GM23338 (cell line): ENCODE measurements at regions not wholly inside any gene's neighbourhood (a gene's known extent, or its start where the extent isn't known, plus 50 kb on each side); places are given as distances from the start of the nearest gene placed in this dataset.

Source experiments
- ATAC-seq: fragments of 200-7000 bp; cut with Tn5 transposase; 3 replicates; pipeline ENCODE4 v1.9.1; 2020
- DNase-seq: peaks from one replicate; pipeline ENCODE4 v3.0.0-alpha.2; 2015; ENCODE audit warnings: low spot score
- H2AFZ ChIP-seq: fragments of 200-600 bp; sonication (generic); 2 replicates; pipeline ENCODE4 v1.8.0; 2016; ENCODE audit warnings: antibody characterized with exemption, mild to moderate bottlenecking, moderate library complexity
- H3F3A ChIP-seq: fragments of 200-600 bp; sonication (generic); replicated peaks from 2 replicates; pipeline ENCODE4 v1.8.0; 2017; ENCODE audit warnings: antibody characterized with exemption, mixed run types, low read depth
- H3K27ac ChIP-seq: fragments of 200-600 bp; sonication (generic); 2 replicates; pipeline ENCODE4 v1.6.1; 2016; ENCODE audit warnings: low read depth
- H3K27me3 ChIP-seq: fragments of 200-600 bp; sonication (generic); 2 replicates; pipeline ENCODE4 v1.8.0; 2016; ENCODE audit warnings: mild to moderate bottlenecking, mixed run types, moderate library complexity; ENCODE audit not compliant: insufficient read depth
- H3K36me3 ChIP-seq: fragments of 200-600 bp; sonication (generic); 2 replicates; pipeline ENCODE4 v1.8.0; 2016; ENCODE audit warnings: mild to moderate bottlenecking; ENCODE audit not compliant: insufficient read depth
- H3K4me1 ChIP-seq: fragments of 200-600 bp; sonication (generic); 2 replicates; pipeline ENCODE4 v1.8.0; 2016; ENCODE audit warnings: mild to moderate bottlenecking, moderate library complexity; ENCODE audit not compliant: insufficient read depth
- H3K4me2 ChIP-seq: fragments of 200-600 bp; sonication (generic); 2 replicates; pipeline ENCODE4 v1.7.1; 2017; ENCODE audit warnings: mixed run types
- H3K4me3 ChIP-seq: fragments of 200-600 bp; sonication (generic); 2 replicates; pipeline ENCODE4 v1.6.1; 2016; ENCODE audit warnings: mixed run types
- H3K79me2 ChIP-seq: fragments of 200-600 bp; sonication (generic); replicated peaks from 2 replicates; pipeline ENCODE4 v1.8.0; 2017; ENCODE audit warnings: mild to moderate bottlenecking; ENCODE audit not compliant: insufficient read depth
- H3K9me2 ChIP-seq: fragments of 200-600 bp; sonication (generic); 2 replicates; pipeline ENCODE4 v1.8.0; 2017; ENCODE audit not compliant: insufficient read depth
- H4K20me1 ChIP-seq: fragments of 200-600 bp; sonication (generic); replicated peaks from 2 replicates; pipeline ENCODE4 v1.8.0; 2017; ENCODE audit warnings: mild to moderate bottlenecking; ENCODE audit not compliant: insufficient read depth
- H3K27ac Mint-ChIP-seq: 2 replicates; pipeline ENCODE4 v1.8.0; 2020; ENCODE audit warnings: inconsistent platforms, mild to moderate bottlenecking, moderate library complexity, mixed read lengths
- H3K27me3 Mint-ChIP-seq: 3 replicates; pipeline ENCODE4 v1.8.0; 2022; ENCODE audit warnings: low read depth, mild to moderate bottlenecking, moderate library complexity, mixed read lengths, inconsistent platforms; ENCODE audit not compliant: insufficient read depth, poor library complexity
- H3K36me3 Mint-ChIP-seq: 3 replicates; pipeline ENCODE4 v1.8.0; 2021; ENCODE audit warnings: low read depth, mild to moderate bottlenecking, inconsistent platforms, moderate library complexity, mixed read lengths
- H3K4me1 Mint-ChIP-seq: 3 replicates; pipeline ENCODE4 v1.8.0; 2020; ENCODE audit warnings: mild to moderate bottlenecking, inconsistent platforms, mixed read lengths
- H3K4me3 Mint-ChIP-seq: 3 replicates; pipeline ENCODE4 v1.8.0; 2021; ENCODE audit warnings: moderate library complexity, mild to moderate bottlenecking, inconsistent platforms, mixed read lengths
- H3K9me3 Mint-ChIP-seq: 3 replicates; pipeline ENCODE4 v1.8.0; 2020; ENCODE audit warnings: moderate library complexity, mild to moderate bottlenecking, inconsistent platforms, mixed read lengths
- CREB1 ChIP-seq: fragments of 250-450 bp; sonication (Bioruptor Pico); IDR thresholded peaks from 2 replicates; pipeline ENCODE4 v1.5.0; 2020; ENCODE audit warnings: low read depth, mild to moderate bottlenecking, moderate library complexity
- CTCF ChIP-seq, 2 experiments: fragments of 200-600 bp in 1 of 2; sonication (generic) in 1 of 2; conservative IDR thresholded peaks; 2 replicates each; pipeline versions ENCODE4 v1.5.1 to v1.6.1; 2016 to 2017; ENCODE audit warnings: antibody characterized with exemption in 2 of 2, low read depth in 2 of 2, mild to moderate bottlenecking in 2 of 2, moderate library complexity in 1 of 2
- ETS1 ChIP-seq: IDR thresholded peaks from 2 replicates; pipeline ENCODE4 v1.6.1; 2016; ENCODE audit warnings: antibody characterized with exemption
- EZH2 ChIP-seq: fragments of 200-600 bp; sonication (generic); IDR thresholded peaks from one replicate; pipeline ENCODE4 v1.8.0; 2017; ENCODE audit warnings: antibody characterized with exemption, mild to moderate bottlenecking, low read depth; ENCODE audit not compliant: unreplicated experiment
- EZH2phosphoT487 ChIP-seq: fragments of 200-600 bp; sonication (generic); IDR thresholded peaks from one replicate; pipeline ENCODE4 v1.8.1; 2018; ENCODE audit warnings: antibody characterized with exemption; ENCODE audit not compliant: unreplicated experiment
- JUNB ChIP-seq: IDR thresholded peaks from one replicate; pipeline ENCODE4 v1.6.1; 2016; ENCODE audit warnings: antibody characterized with exemption; ENCODE audit not compliant: unreplicated experiment
- NANOG ChIP-seq: IDR thresholded peaks from 2 replicates; pipeline ENCODE4 v1.6.1; 2016; ENCODE audit warnings: antibody characterized with exemption, borderline replicate concordance
- POLR2AphosphoS5 ChIP-seq: IDR thresholded peaks from 2 replicates; pipeline ENCODE4 v1.6.1; 2016; ENCODE audit warnings: antibody characterized with exemption, low read depth
- ZNF114 ChIP-seq: fragments of 250-450 bp; sonication (Bioruptor Pico); IDR thresholded peaks from 2 replicates; pipeline ENCODE4 v1.5.0; 2020; ENCODE audit warnings: mild to moderate bottlenecking, moderate library complexity
- ZNF331 ChIP-seq: fragments of 250-450 bp; sonication (Bioruptor Pico); IDR thresholded peaks from 2 replicates; pipeline ENCODE4 v1.5.0; 2020; ENCODE audit warnings: low read depth, mild to moderate bottlenecking, moderate library complexity

- H3K4me1 Mint-ChIP-seq, result no peaks in the 10 kb centered on the region
- H3K27me3 Mint-ChIP-seq, result peaks cover 1% of the 10 kb centered on the region
- Histone ChIP-seq H3K4me3 (no peak overlapping the region), H2AFZ (no peak overlapping the region), H3K9me2 (no peaks in the 10 kb centered on the region), H3K4me2 (no peak overlapping the region), H3K27ac (no peak overlapping the region), H3K79me2 (no peaks in the 10 kb centered on the region), H3K4me1 (no peaks in the 10 kb centered on the region), H4K20me1 (no peaks in the 10 kb centered on the region), H3F3A (no peaks in the 10 kb centered on the region), H3K36me3 (no peaks in the 10 kb centered on the region), H3K27me3 (peaks cover 8% of the 10 kb centered on the region)
- DNase-seq (no peak), ATAC-seq (no peak)
- TF ChIP-seq POLR2AphosphoS5 (no peak), EZH2phosphoT487 (no peak), ETS1 (no peak), EZH2 (no peak), ZNF331 (CRISPR knock-in tag) (no peak)
- H3K27ac Mint-ChIP-seq, result no peak overlapping the region
- no peaks in the 10 kb centered on the region for H3K9me3 Mint-ChIP-seq
- H3K36me3 Mint-ChIP-seq, result no peaks in the 10 kb centered on the region
- no peak overlapping the region for H3K4me3 Mint-ChIP-seq
These were observed 653.3 kb upstream of the FOXG1 start for GRCh38 chr14:28113311-28113710.

DNA sequence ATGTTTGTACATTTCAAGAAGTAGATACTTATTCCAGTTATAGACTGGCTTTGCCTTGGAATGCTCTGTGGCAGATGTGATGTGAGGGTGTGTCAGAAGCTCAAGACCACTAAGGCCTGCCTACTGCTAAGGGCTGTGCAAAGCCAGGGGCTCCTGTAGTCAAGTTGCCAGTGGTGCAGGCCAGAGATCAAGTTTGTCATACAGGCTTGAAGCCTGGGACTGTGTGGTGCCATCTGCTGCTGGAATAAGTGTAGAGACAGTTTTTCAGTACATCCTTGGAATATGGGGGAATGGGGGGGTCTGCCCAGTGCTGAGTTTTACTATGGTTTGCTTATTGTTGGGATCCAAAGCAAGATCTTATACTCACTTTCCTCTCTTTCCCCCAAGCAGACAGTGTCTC lies 649.9 kb upstream of the FOXG1 start:
- ATAC-seq (no peak; the same call in 2 of the 3 replicates), DNase-seq (no peak)
- Histone ChIP-seq H3F3A (no peaks in the 10 kb centered on the region), H3K4me2 (no peak overlapping the region), H4K20me1 (peaks cover 7% of the 10 kb centered on the region; the same call in 1 of the 2 replicates), H3K9me2 (no peaks in the 10 kb centered on the region), H3K36me3 (no peaks in the 10 kb centered on the region), H3K4me1 (peaks cover 10% of the 10 kb centered on the region; the same call in 1 of the 2 replicates), H3K4me3 (no peak overlapping the region), H2AFZ (no peak overlapping the region), H3K79me2 (no peaks in the 10 kb centered on the region), H3K27ac (no peak overlapping the region), H3K27me3 (peaks cover 37% of the 10 kb centered on the region)
- H3K27me3 Mint-ChIP-seq, result peaks cover 29% of the 10 kb centered on the region
- TF ChIP-seq CREB1 (CRISPR knock-in tag) (no peak), ZNF331 (CRISPR knock-in tag) (no peak), JUNB (no peak), CTCF (conservative IDR thresholded peaks at IDR 0.05; ENCODE audit: low read depth in 2 of 2) (peak in 1 of 2 experiments; percentile 28; a peak in 2 of 4 replicates), ZNF114 (CRISPR knock-in tag) (no peak), NANOG (no peak), EZH2 (no peak), ETS1 (no peak)
- no peaks in the 10 kb centered on the region for H3K36me3 Mint-ChIP-seq
- no peak overlapping the region for H3K27ac Mint-ChIP-seq
- H3K4me3 Mint-ChIP-seq, result no peak overlapping the region
- H3K9me3 Mint-ChIP-seq, result no peaks in the 10 kb centered on the region
- H3K4me1 Mint-ChIP-seq, result peaks cover 16% of the 10 kb centered on the region
